Dermis blood vessel endothelial cell (primary cell): ENCODE measurements at regions not wholly inside any gene's neighbourhood (a gene's known extent, or its start where the extent isn't known, plus 50 kb on each side); places are given as distances from the start of the nearest gene placed in this dataset.

ENCODE experiments used
- DNase-seq: peaks from one replicate; pipeline ENCODE4 v3.0.0; 2010

DNA sequence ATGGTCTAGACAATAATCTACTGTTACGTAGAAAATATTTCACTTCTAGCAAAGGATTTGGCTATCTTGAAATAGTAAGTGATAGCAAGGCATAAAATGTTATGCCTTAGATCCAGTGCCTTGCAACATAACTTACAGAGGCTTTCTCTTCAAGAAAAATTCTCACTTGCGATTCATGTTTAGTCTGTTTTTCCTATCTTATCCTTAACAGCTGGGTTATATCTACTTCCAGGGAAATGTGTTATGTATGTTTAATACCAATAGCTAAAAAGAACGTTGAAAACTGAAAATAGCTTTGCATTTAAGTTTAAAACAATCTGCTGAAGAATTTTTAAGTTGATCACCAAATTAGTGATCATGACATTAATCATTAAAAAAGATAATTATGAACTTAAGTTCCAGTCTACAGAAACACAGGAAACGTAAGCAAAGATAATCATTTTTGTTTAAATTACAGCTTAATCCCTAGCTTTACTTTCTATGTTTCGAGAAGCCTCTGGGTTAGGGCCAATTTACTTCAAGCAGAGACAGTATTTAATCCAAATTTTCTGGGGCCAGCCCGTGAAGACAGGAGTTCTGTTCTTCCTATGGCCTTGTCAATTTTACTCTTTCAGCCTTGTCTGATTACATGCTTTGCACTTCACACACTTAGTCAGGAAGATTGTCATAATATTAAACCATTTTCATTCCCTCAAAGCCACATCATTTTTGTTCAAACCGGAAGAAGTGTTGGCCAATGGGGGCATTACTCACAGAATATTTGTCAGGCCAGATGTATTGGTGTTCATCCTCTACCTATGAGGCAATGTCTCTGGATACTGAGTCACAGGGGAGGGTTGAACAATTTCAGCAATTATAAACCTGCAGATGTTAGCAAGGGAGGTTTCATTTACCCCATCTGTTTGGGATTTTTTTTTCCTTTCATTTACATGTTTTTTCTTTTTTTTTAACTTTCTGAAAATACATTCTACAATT, 1132.9 kb upstream of the ZEB2 start:
- no peak for DNase-seq

DNA sequence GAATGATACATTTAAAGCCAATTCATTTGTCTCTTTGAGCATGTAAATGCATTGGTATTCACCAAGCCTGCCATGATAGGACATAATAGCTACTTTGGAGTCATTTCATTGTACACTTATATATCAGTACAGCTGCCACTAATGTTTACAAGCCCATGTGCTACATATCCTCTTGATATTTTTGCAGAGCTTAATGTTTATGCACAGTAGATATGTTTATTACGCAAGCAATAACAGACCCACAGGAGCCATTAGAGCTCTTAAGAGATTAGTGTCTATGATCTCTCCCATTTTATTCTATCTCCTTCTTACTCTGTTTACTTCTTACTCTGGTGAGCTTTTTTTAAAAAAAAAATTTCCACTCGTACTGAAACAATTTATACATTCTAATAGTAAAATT, 1132.1 kb upstream of the ZEB2 start:
- no peak for DNase-seq

DNA sequence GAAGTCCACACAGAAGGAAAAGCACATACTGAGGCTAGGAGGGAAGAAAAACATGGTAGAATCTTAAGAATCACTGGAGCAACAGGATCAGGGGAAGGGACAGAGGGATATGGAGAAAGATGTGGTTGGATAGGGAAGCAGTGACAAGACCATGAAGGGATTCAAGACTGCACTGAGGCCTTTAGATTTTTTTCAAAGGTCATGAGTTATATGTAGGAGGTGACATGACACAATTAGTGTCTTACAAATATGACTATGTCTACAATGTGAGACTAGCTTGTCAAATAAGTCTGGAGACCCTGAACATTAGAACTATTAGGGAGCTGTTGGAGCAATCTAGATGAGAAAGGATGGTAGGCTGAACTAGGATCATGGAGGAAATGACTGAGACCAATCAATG, 1130.3 kb upstream of the ZEB2 start:
- no peak for DNase-seq

- DNase-seq, result no peak
Observed at GRCh38 chr2:145649061-145649460, 1129.1 kb upstream of the ZEB2 start.

DNA sequence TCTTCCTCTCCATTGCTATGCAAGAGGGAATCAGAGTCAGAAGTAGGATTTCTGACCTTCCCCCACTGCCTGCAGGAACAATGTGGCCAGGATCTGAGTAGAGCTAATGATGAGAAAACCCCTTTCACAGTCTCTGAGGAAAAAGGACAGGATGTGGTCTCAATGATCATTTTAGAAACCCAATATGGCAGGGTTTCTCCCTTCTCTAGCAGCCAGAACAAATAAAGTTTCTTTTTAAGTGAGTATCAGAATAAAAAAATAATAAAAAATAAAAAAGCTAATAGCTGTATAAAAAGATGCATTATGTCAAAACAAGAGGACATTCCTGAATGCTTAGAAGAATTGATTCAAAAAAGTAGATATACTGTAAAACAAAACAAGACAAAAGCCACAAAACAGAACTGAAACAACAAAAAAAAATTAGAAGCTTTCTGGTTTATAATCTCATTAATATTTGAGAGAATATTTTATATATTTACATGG, 1124.9 kb upstream of the ZEB2 start:
- no peak for DNase-seq

DNA sequence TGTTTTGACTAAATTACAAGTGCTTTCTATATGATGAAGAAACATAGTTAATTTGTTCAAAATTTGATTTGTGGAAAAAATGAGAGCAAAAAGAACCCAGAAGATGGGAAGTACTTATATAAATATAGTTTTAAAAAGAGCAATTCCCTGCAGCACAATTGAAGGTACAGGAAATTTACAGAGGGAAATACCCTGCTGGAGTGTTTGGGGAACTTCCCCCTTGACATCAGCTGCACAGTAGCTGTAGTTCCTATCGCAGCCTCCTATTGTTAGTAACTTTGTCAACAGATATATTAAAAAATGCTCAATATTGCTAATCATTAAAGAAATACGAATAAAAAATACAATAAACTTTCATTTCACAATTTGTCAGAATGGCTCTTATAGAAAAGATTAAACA, 1118.8 kb upstream of the ZEB2 start:
- DNase-seq, result peak; percentile 51

- no peak for DNase-seq
Observed at GRCh38 chr2:145635706-145636427, 1115.9 kb upstream of the ZEB2 start.

GRCh38 chr2:145631561-145631960, 1111.6 kb upstream of the ZEB2 start:
- DNase-seq, result no peak

- peak; percentile 11 for DNase-seq
Observed at GRCh38 chr2:145626301-145626700, 1106.4 kb upstream of the ZEB2 start.

DNA sequence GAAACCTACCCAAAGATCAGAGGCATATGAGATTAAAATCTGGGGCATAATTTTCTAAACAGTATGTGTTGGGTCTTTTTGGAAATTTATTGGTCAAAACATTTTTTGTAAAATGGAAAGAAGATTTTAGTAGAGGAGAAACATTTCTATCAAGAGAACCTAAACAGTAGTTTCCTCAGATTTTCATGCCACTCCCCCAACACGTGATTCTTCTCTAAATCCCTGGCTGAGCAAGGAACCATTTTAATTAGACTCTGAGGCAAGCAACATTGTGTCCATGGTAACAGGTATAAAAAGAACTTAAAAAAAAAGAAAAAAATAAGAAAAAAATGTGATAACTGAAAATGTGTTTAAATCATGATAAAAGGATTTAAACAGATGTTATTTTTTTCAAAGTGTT, 1105.2 kb upstream of the ZEB2 start:
- DNase-seq, result no peak

DNA sequence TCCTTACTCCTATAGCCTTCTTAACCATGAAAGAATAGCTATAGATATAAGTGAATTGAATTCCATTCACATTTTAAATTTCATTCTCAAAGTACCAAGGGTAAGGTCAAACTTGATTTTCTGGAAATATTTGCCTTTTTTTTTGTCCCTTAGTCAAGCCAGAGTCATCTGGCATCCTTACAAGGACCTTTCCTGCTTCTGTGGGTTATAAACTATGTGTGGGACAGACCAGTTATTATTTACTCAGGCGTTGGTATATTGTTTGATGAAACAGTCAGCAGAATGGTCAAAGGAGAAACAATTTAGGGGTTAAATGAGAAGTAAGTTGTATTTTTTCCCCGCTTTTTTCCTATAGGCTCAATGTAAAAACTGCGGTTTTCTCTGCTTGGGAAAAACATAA, 1103.2 kb upstream of the ZEB2 start:
- no peak for DNase-seq

DNA sequence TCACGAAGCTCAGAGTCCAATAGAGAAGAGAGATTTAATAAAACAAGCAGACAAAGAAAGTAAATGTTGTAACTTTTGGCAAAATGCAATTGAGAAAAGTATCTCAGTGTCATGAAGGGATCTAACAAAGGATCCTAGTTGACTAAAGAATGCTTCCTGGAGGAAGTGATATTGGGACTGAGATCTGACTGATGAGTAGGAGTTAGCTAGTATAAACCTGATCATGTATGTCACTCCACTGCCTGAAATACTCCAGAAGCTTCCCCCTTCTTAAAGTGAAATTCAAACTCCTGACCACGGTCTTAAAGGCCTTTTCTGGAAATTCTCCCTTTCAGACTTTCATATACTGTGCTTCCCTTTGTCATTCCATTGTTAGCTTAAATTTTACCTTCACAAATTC, 1102.4 kb upstream of the ZEB2 start:
- DNase-seq, result no peak

DNA sequence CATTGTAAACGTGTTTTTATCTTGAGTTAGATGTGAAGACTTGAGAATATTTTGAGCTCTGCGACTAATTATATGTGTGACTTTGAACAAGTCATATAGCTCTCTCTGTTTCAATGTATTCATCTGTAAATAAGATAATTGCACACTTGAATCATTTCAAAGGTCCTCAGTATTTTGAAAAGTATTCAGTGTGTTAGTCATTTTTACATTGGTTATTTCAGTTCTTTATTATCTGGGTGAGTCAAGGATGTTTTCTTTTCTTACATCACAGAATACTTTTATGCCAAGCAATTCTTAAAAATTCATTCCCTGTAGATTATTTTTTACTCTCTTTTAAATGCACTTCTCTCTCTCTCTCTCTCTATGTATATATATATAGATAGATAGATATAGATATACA, 1098.0 kb upstream of the ZEB2 start:
- DNase-seq, result no peak

DNA sequence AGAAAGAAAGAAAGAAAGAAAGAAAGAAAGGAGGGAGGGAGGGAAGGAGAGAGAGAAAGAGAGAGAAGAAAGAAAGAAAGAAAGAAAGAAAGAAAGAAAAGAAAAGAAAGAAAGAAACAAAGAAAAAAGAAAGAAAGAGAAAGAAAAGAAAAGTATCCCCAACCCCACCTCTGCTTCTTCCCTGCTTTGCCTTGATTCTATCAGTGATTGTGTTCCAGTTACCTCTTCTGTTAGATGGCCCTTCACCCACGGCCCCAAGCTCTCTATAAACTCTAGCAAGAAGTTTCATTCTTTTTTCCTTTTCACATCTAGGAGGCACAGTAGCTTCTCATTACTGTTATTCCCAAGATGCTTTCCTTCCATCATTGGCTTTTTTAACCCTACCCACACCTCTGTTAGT, 1097.5 kb upstream of the ZEB2 start:
- DNase-seq, result no peak

DNA sequence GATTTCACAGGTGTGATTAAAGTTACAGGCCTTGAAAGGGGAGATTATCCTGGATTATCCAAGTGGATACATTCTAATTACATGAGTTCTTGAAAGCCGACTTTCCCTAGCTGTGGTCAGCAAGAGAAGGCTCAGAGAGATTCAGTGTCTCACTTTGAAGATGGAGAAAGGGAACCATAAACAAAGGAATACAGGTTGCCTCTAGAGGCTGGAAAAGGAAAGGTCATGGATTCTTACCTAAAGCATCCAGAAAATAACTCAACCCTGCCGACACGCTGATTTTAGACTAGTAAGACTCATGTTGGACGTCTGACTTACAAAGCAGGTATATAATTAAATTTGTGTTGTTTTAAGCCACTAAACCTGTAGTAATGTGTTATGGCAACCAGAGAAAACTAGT, 1095.7 kb upstream of the ZEB2 start:
- no peak for DNase-seq

DNA sequence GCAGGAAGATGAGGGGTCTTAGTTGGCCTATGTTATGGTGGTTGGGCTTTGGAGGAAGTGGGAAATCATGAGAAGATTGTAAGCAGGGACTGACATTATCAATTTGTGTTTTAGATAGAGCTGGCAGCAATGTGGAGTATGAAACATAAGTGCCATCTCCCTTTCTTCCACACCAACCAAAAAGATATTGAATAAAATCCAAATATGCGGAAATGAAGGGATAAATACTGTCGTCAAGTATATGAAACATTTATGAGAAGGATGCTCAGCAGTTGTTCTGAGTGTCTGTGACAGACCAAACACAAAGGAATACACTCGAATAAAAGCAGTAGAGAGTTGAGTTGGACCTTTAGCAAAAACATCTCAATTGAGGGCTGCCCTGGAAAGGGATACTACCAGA, 1090.0 kb upstream of the ZEB2 start:
- DNase-seq, result no peak

DNA sequence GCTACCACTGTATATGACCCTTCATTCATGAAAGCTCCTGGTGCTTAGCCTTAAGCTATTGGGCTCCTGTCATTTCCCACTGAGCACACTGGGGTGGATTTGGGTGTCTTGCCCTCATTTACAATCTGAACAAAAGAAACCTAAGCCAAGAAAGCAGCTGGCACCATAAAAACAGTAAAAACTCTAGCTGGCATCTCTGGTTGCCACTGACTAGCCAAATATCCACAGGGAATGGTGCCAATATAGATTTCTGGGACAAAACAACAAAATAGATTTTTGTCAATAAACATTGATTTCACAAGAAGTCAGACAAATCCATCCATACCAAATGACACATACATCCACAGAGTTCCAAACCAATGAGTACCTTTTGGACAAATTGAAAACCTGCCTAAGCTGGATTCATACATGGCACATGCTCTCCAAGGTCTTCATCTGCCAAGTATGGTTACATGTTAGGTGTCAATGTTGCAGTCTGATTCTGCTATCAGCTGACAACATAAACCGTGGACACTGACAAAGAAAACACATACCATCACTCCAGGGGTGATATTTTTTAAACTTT, 1081.5 kb upstream of the ZEB2 start:
- no peak for DNase-seq

DNA sequence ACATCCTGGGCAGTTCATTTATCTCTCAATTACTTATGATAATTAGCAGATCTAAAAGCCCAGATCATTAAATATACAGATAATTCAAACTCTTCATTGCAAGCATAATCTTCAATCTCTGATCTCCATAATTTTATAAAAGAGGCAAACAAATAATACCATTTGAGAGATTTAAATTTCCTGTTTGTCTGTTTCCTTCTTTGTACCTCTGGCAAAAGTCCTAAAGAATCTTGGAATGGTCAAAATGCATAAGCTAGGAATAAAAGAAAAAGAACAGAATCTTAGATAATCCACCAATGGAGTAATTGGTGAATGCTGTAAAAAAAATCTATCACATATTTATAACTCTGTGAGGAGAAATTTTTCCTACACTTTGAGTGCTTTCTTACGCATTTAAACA, 1080.9 kb upstream of the ZEB2 start:
- no peak for DNase-seq

GRCh38 chr2:145599756-145600155, 1079.8 kb upstream of the ZEB2 start:
- DNase-seq, result no peak

GRCh38 chr2:145598434-145598833, 1078.5 kb upstream of the ZEB2 start:
- peak; percentile 75 for DNase-seq

DNA sequence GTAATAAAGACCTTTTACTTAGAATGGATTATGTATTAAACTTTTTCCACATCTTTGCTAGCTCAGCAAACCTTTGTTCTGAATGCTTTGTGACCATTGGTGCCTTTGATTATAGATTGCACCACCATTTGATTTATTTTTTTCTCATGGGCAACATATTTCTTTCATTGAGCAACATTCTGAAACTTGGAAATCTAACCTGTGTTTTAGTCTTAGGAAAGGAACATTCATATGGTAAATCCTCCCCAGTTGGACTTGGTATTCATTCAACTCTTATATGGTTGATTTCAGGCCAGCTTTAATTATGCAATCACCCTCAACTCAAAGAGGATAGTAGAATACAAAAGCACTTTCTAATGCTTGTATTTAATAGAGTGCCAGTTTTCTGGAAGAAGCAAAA, 1077.9 kb upstream of the ZEB2 start:
- DNase-seq, result no peak

DNA sequence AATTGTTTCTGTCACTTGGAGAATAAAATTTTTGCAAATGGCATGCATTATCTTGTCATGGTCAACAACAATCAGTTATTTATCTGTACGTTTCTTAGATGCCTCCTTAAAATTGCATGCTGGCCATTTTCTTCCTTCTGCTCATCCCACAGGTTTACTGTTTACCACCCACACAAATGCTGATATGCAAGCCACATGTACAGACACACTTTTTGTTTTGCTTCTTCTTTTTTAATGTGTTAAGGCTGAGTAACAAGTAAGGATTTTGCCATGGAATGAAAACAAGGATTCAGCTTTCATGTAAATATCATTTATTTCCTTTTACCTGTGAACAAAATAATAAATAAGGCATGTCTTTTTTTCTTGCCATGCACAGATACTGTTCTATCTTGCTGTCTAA, 1077.1 kb upstream of the ZEB2 start:
- DNase-seq, result no peak

GRCh38 chr2:145596416-145596815, 1076.5 kb upstream of the ZEB2 start:
- DNase-seq, result no peak

DNA sequence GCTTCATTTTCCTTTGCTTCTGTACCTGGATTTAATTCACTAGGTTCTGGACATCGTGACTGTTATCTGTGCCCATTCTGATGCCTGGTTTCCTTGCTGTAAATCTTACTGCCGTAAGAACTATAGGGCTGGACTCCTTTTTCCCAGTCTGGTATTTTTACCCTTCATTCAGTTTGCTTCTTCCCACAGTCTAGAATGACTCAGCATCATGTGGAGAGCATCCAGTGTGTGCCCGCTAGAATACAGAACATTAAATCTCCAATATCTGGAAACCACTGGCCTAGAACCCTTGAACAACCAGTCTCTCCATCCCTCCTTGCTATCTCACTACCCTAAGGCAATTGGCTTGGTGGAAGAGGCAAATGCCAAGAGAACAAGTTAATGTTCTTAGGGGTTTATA, 1075.4 kb upstream of the ZEB2 start:
- DNase-seq, result no peak
